HCT116 (cell line): ENCODE measurements at regions not wholly inside any gene's neighbourhood (a gene's known extent, or its start where the extent isn't known, plus 50 kb on each side); places are given as distances from the start of the nearest gene placed in this dataset.

Source experiments
- ATAC-seq: fragments of 200-7000 bp; cut with Tn5 transposase; 2 replicates; pipeline ENCODE4 v1.9.1; 2020; ENCODE audit warnings: mild to moderate bottlenecking, moderate library complexity
- BruUV-seq: library from RNA; stranded (reverse); fragments of 400-500 nt; replicated peaks from 2 replicates; lab custom pipeline; 2021; lab: Mats Ljungman, UMichigan
- CTCF ChIA-PET: fragments of 300-600 bp; sonication (Branson Sonifier 250); formaldehyde crosslinking; loops from one replicate; lab custom pipeline; 2021; ENCODE audit warnings: antibody characterized with exemption; lab: Charles Lee
- POLR2A ChIA-PET: fragments of 300-600, 350-600 bp; sonication (Branson Sonifier 250); formaldehyde crosslinking; loops from one replicate; lab custom pipeline; 2021; ENCODE audit warnings: antibody characterized with exemption; lab: Charles Lee
- RAD21 ChIA-PET, 2 experiments: fragments of 300-600 bp; sonication (Branson Sonifier 250); formaldehyde crosslinking; loops; one replicate each; lab custom pipeline; 2023; ENCODE audit warnings: low total read pairs in 2 of 2; ENCODE audit not compliant: uncharacterized antibody in 2 of 2, unreplicated experiment in 2 of 2, low non-redundant PET in 1 of 2; lab: Charles Lee
- DNase-seq: peaks from one replicate; pipeline ENCODE4 v3.0.0-alpha.2; 2010; ENCODE audit warnings: low read depth, low spot score
- H2AFZ ChIP-seq: fragments of 200-600 bp; shearing (Covaris generic), sonication (generic); 2 replicates; pipeline ENCODE4 v1.6.1; 2017; ENCODE audit warnings: low read depth, mixed run types, mixed read lengths, antibody characterized with exemption, low read length; ENCODE audit not compliant: poor library complexity, severe bottlenecking
- H3K27ac ChIP-seq: 2 replicates; pipeline ENCODE4 v1.5.1; 2012; ENCODE audit warnings: low read depth, low read length
- H3K27me3 ChIP-seq: fragments of 200-600 bp; sonication (generic); 2 replicates; pipeline ENCODE4 v1.6.1; 2016; ENCODE audit warnings: mixed run types, low read length, mixed read lengths; ENCODE audit not compliant: insufficient read depth
- H3K36me3 ChIP-seq, 2 experiments: fragments of 200-500 bp in 1 of 2; fragments of 200-600 bp in 1 of 2; sonication (Bioruptor generic) in 1 of 2; sonication (generic) in 1 of 2; 2 replicates each; pipeline versions ENCODE4 v1.5.1 to v1.6.1; 2014 to 2016; ENCODE audit warnings: low read length in 2 of 2, inconsistent platforms in 1 of 2, mixed read lengths in 1 of 2, mixed run types in 1 of 2; ENCODE audit not compliant: insufficient read depth in 2 of 2, control insufficient read depth in 1 of 2
- H3K4me1 ChIP-seq, 2 experiments: fragments of 200-600 bp in 1 of 2; sonication (generic) in 1 of 2; 2 replicates each; pipeline versions ENCODE4 v1.5.1 to v1.6.1; 2012 to 2017; ENCODE audit warnings: low read length in 2 of 2, inconsistent platforms in 1 of 2, mild to moderate bottlenecking in 1 of 2, mixed read lengths in 1 of 2, mixed run types in 1 of 2, moderate library complexity in 1 of 2; ENCODE audit not compliant: insufficient read depth in 2 of 2, control insufficient read depth in 1 of 2
- H3K4me2 ChIP-seq: fragments of 200-600 bp; sonication (generic); 2 replicates; pipeline ENCODE4 v1.6.1; 2017; ENCODE audit warnings: mixed run types, low read length, mixed read lengths
- H3K4me3 ChIP-seq, 2 experiments: fragments of 200-600 bp in 1 of 2; sonication (generic) in 1 of 2; replicated peaks in 1 of 2; 2 replicates each; pipeline ENCODE4 v1.5.1; 2011 to 2016; ENCODE audit warnings: low read length in 2 of 2, control low read depth in 1 of 2, low read depth in 1 of 2, mild to moderate bottlenecking in 1 of 2, mixed read lengths in 1 of 2, mixed run types in 1 of 2
- H3K79me2 ChIP-seq: fragments of 200-600 bp; sonication (generic); 2 replicates; pipeline ENCODE4 v1.6.1; 2017; ENCODE audit warnings: mild to moderate bottlenecking, mixed run types, low read length, moderate library complexity, mixed read lengths; ENCODE audit not compliant: insufficient read depth
- H3K9ac ChIP-seq: fragments of 200-600 bp; sonication (generic); 2 replicates; pipeline ENCODE4 v1.6.1; 2016; ENCODE audit warnings: low read length, mixed read lengths
- H3K9me2 ChIP-seq: fragments of 200-600 bp; sonication (generic), shearing (Covaris generic); 2 replicates; pipeline ENCODE4 v1.6.1; 2017; ENCODE audit warnings: mixed run types, mild to moderate bottlenecking, moderate library complexity; ENCODE audit not compliant: insufficient read depth
- H3K9me3 ChIP-seq, 2 experiments: fragments of 200-500 bp in 1 of 2; fragments of 200-600 bp in 1 of 2; sonication (Bioruptor generic) in 1 of 2; sonication (generic) in 1 of 2; 2 replicates each; pipeline ENCODE4 v1.6.1; 2014 to 2017; ENCODE audit warnings: low read length in 2 of 2, mixed read lengths in 2 of 2, inconsistent platforms in 1 of 2, low read depth in 1 of 2, mild to moderate bottlenecking in 1 of 2, mixed run types in 1 of 2, moderate library complexity in 1 of 2; ENCODE audit not compliant: control insufficient read depth in 1 of 2, insufficient read depth in 1 of 2
- H4K20me1 ChIP-seq: fragments of 200-600 bp; sonication (generic), shearing (Covaris generic); 2 replicates; pipeline ENCODE4 v1.6.1; 2017; ENCODE audit warnings: mixed run types, mild to moderate bottlenecking, moderate library complexity; ENCODE audit not compliant: insufficient read depth
- EZH2 ChIP-seq: fragments of 200-600 bp; sonication (generic); IDR thresholded peaks from 2 replicates; pipeline ENCODE4 v1.6.1; 2017; ENCODE audit warnings: antibody characterized with exemption, mixed run types
- EZH2phosphoT487 ChIP-seq: fragments of 200-600 bp; IDR thresholded peaks from 2 replicates; pipeline ENCODE4 v1.6.1; 2018; ENCODE audit warnings: antibody characterized with exemption, borderline replicate concordance
- FOSL1 ChIP-seq: IDR thresholded peaks from 2 replicates; pipeline ENCODE4 v1.6.1; 2012; ENCODE audit warnings: low read depth
- SRF ChIP-seq: IDR thresholded peaks from 2 replicates; pipeline ENCODE4 v1.6.1; 2012; ENCODE audit warnings: low read depth
- intact Hi-C: fragments of 100-400 bp; cut with micrococcal nuclease; formaldehyde crosslinking; loops from 2 replicates; pipeline ENCODE4 v1.10.0; 2022
- TF ChIP-seq, protein P1 (sequence below): IDR thresholded peaks from 2 replicates; pipeline ENCODE4 v1.6.1; 2012; ENCODE audit warnings: low read depth
- TF ChIP-seq, protein P2 (sequence below): IDR thresholded peaks from 2 replicates; pipeline ENCODE4 v1.6.1; 2011; ENCODE audit warnings: mild to moderate bottlenecking, low read length, moderate library complexity; ENCODE audit not compliant: insufficient replicate concordance; ENCODE audit errors: extremely low read depth
- TF ChIP-seq, protein P3 (sequence below): IDR thresholded peaks from 2 replicates; pipeline ENCODE4 v1.6.1; 2012
- TF ChIP-seq, protein P4 (sequence below), 3 experiments: fragments of 200-600 bp in 1 of 3; sonication (generic) in 1 of 3; IDR thresholded peaks in 2 of 3; conservative IDR thresholded peaks in 1 of 3; 2 replicates each; pipeline ENCODE4 v1.5.1; 2012 to 2017; ENCODE audit warnings: low read depth in 2 of 3, low read length in 2 of 3, antibody characterized with exemption in 1 of 3, borderline replicate concordance in 1 of 3, control low read depth in 1 of 3, mild to moderate bottlenecking in 1 of 3, mixed read lengths in 1 of 3, mixed run types in 1 of 3, moderate library complexity in 1 of 3; ENCODE audit not compliant: insufficient read depth in 1 of 3

DNA sequence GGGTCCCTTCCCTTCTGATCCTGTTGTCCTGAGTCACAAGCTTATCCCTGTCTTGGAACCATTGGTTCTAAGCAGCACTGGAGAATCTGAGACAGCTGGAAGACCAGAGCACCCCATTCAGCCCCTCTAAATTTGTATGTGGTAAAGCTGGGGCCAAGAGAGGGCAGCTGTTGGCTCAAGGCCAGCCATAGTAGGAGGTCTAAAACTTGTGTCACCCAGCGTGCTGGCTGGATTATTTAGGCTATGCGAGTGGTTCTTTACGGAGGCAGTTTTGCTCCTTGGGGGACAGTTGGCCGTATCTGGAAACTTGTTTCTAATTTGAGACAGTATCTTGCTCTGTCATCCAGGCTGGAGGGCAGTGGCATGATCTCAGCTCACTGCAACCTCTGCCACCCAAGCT lies 69.6 kb upstream of the GSE1 start:
- RAD21 ChIA-PET = no interaction called here
- no peak overlapping the region for H2AFZ ChIP-seq
- peaks cover 0 to 9% of the 10 kb centered on the region in 2 experiments; a peak in 2 of 4 replicates for H3K4me1 ChIP-seq
- no peak overlapping the region for H3K9ac ChIP-seq
- H3K27ac ChIP-seq = no peak overlapping the region
- intact Hi-C loops = no loop called here
- H4K20me1 ChIP-seq = no peaks in the 10 kb centered on the region
- POLR2A ChIA-PET = no interaction called here
- no peak for DNase-seq
- CTCF ChIA-PET = no interaction called here
- no peaks in the 10 kb centered on the region for H3K36me3 ChIP-seq
- no peaks in the 10 kb centered on the region for H3K79me2 ChIP-seq
- H3K27me3 ChIP-seq = no peaks in the 10 kb centered on the region
- ATAC-seq = no peak
- H3K4me3 ChIP-seq = no peak overlapping the region
- H3K4me2 ChIP-seq = no peak overlapping the region
- peaks cover 0 to 7% of the 10 kb centered on the region in 2 experiments; a peak in 1 of 4 replicates for H3K9me3 ChIP-seq
- BruUV-seq = no TSS peak
- H3K9me2 ChIP-seq = no peaks in the 10 kb centered on the region
- TF ChIP-seq FOSL1 = no peak
- TF ChIP-seq, protein P1, sequence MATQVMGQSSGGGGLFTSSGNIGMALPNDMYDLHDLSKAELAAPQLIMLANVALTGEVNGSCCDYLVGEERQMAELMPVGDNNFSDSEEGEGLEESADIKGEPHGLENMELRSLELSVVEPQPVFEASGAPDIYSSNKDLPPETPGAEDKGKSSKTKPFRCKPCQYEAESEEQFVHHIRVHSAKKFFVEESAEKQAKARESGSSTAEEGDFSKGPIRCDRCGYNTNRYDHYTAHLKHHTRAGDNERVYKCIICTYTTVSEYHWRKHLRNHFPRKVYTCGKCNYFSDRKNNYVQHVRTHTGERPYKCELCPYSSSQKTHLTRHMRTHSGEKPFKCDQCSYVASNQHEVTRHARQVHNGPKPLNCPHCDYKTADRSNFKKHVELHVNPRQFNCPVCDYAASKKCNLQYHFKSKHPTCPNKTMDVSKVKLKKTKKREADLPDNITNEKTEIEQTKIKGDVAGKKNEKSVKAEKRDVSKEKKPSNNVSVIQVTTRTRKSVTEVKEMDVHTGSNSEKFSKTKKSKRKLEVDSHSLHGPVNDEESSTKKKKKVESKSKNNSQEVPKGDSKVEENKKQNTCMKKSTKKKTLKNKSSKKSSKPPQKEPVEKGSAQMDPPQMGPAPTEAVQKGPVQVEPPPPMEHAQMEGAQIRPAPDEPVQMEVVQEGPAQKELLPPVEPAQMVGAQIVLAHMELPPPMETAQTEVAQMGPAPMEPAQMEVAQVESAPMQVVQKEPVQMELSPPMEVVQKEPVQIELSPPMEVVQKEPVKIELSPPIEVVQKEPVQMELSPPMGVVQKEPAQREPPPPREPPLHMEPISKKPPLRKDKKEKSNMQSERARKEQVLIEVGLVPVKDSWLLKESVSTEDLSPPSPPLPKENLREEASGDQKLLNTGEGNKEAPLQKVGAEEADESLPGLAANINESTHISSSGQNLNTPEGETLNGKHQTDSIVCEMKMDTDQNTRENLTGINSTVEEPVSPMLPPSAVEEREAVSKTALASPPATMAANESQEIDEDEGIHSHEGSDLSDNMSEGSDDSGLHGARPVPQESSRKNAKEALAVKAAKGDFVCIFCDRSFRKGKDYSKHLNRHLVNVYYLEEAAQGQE = no peak
- no peak for TF ChIP-seq SRF

DNA sequence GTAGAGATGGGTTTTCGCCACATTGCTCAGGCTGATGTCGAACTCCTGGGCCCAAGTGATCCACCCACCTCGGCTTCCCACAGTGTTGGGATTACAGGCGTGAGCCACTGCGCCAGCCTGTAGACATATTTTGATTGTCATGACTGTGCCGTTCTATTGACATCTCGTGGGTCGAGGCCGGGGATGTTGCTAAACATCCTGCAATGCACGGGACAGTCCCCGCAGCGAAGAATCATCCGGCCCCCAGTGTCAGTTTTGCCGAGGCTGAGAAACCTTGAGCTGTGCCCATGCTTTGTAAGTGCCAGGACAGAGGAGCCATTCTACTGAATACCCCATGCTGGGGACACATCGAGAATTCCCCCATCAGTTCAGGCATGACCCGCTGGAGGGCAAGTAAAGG lies 69.1 kb upstream of the GSE1 start:
- Histone ChIP-seq H3K9me3 (peaks cover 0 to 7% of the 10 kb centered on the region in 2 experiments; a peak in 1 of 4 replicates), H3K9me2 (no peaks in the 10 kb centered on the region), H3K79me2 (no peaks in the 10 kb centered on the region), H3K4me1 (peaks cover 0 to 9% of the 10 kb centered on the region in 2 experiments; a peak in 2 of 4 replicates), H3K27me3 (no peaks in the 10 kb centered on the region), H3K4me2 (no peak overlapping the region), H3K27ac (no peak overlapping the region), H3K9ac (no peak overlapping the region), H3K4me3 (no peak overlapping the region), H2AFZ (no peak overlapping the region), H3K36me3 (no peaks in the 10 kb centered on the region), H4K20me1 (no peaks in the 10 kb centered on the region)
- no peak for DNase-seq
- RAD21 ChIA-PET = no interaction called here
- POLR2A ChIA-PET = interaction anchor here (1.5 kb wide), 1 partner anchor 10 kb away, joined by 5 read pairs; no protein-coding TSS in a partner anchor
- BruUV-seq = no TSS peak
- TF ChIP-seq, protein P2, sequence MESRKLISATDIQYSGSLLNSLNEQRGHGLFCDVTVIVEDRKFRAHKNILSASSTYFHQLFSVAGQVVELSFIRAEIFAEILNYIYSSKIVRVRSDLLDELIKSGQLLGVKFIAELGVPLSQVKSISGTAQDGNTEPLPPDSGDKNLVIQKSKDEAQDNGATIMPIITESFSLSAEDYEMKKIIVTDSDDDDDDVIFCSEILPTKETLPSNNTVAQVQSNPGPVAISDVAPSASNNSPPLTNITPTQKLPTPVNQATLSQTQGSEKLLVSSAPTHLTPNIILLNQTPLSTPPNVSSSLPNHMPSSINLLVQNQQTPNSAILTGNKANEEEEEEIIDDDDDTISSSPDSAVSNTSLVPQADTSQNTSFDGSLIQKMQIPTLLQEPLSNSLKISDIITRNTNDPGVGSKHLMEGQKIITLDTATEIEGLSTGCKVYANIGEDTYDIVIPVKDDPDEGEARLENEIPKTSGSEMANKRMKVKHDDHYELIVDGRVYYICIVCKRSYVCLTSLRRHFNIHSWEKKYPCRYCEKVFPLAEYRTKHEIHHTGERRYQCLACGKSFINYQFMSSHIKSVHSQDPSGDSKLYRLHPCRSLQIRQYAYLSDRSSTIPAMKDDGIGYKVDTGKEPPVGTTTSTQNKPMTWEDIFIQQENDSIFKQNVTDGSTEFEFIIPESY = no peak
- TF ChIP-seq EZH2phosphoT487 = no peak
- TF ChIP-seq EZH2 = no peak
- TF ChIP-seq, protein P3, sequence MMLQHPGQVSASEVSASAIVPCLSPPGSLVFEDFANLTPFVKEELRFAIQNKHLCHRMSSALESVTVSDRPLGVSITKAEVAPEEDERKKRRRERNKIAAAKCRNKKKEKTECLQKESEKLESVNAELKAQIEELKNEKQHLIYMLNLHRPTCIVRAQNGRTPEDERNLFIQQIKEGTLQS = no peak
- TF ChIP-seq, protein P4, sequence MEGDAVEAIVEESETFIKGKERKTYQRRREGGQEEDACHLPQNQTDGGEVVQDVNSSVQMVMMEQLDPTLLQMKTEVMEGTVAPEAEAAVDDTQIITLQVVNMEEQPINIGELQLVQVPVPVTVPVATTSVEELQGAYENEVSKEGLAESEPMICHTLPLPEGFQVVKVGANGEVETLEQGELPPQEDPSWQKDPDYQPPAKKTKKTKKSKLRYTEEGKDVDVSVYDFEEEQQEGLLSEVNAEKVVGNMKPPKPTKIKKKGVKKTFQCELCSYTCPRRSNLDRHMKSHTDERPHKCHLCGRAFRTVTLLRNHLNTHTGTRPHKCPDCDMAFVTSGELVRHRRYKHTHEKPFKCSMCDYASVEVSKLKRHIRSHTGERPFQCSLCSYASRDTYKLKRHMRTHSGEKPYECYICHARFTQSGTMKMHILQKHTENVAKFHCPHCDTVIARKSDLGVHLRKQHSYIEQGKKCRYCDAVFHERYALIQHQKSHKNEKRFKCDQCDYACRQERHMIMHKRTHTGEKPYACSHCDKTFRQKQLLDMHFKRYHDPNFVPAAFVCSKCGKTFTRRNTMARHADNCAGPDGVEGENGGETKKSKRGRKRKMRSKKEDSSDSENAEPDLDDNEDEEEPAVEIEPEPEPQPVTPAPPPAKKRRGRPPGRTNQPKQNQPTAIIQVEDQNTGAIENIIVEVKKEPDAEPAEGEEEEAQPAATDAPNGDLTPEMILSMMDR (IDR thresholded peaks at IDR 0.05 in 2 of 3, conservative IDR thresholded peaks at IDR 0.05 in 1 of 3; ENCODE audit: borderline replicate concordance in 1 of 3, insufficient read depth in 1 of 3, low read depth in 2 of 3, low read length in 2 of 3) = no peak
- intact Hi-C loops = no loop called here
- ATAC-seq = no peak
- CTCF ChIA-PET = no interaction called here
